Heart right ventricle (tissue), 16 donors: ENCODE measurements at regions not wholly inside any gene's neighbourhood (a gene's known extent, or its start where the extent isn't known, plus 50 kb on each side); places are given as distances from the start of the nearest gene placed in this dataset.
"Not testable (repeated sequence)": the region's sequence is repeated elsewhere in the genome, so short reads cannot be mapped to it uniquely, and the experiment has no call there.

Experiments used
- ATAC-seq, 8 donors: fragments of 200-7000 bp; cut with Tn5 transposase; one replicate each; pipeline ENCODE4 v1.9.1; 2020; ENCODE audit warnings: mild to moderate bottlenecking in 8 of 8, moderate library complexity in 8 of 8, moderate number of reproducible peaks in 1 of 8
- DNase-seq, 2 donors: peaks; one replicate each; pipeline ENCODE4 v3.0.0-alpha.2; 2020
- H3K27ac ChIP-seq, 10 donors: fragments of 200-600 bp; sonication (generic) in 2 of 10; one replicate each; pipeline versions ENCODE4 v1.5.0 to v1.8.0; 2020 to 2022; ENCODE audit warnings: mild to moderate bottlenecking in 3 of 10
- H3K27me3 ChIP-seq, 7 donors: fragments of 200-600 bp; one replicate each; pipeline ENCODE4 v1.8.0; 2021 to 2022; ENCODE audit warnings: mild to moderate bottlenecking in 2 of 7
- H3K36me3 ChIP-seq, 9 donors: fragments of 200-600 bp; sonication (generic) in 1 of 9; one replicate each; pipeline versions ENCODE4 v1.5.0 to v1.8.0; 2020 to 2022; ENCODE audit warnings: mild to moderate bottlenecking in 2 of 9
- H3K4me1 ChIP-seq, 9 donors: fragments of 200-600 bp; sonication (generic) in 1 of 9; one replicate each; pipeline versions ENCODE4 v1.5.0 to v1.8.0; 2020 to 2022; ENCODE audit warnings: mild to moderate bottlenecking in 4 of 9
- H3K4me3 ChIP-seq, 10 donors: fragments of 200-600 bp; sonication (generic) in 2 of 10; one replicate each; pipeline versions ENCODE4 v1.5.0 to v1.8.0; 2020 to 2022; ENCODE audit warnings: mild to moderate bottlenecking in 7 of 10, moderate library complexity in 2 of 10
- H3K9me3 ChIP-seq, 11 donors: fragments of 200-600 bp in 10 of 11; sonication (generic) in 2 of 11; one replicate each; pipeline versions ENCODE4 v1.5.0 to v1.8.0; 2013 to 2022; ENCODE audit warnings: mild to moderate bottlenecking in 2 of 11, control low read depth in 1 of 11, moderate library complexity in 1 of 11
- WGBS, 2 donors: extraction: QIAGEN DNeasy Blood & Tissue Kit; methylation state at CpG; one replicate each; pipeline ENCODE4 v1.1.7; 2013; ENCODE audit warnings: inconsistent platforms in 1 of 2; 5-methylcytosine and 5-hydroxymethylcytosine counted together
- intact Hi-C, 10 donors: fragments of 100-400 bp; cut with DNase I; formaldehyde crosslinking; loops; one replicate each; pipeline versions ENCODE4 v1.11.1 to v1.14.2; 2022
- TF ChIP-seq, protein P1 (sequence below), 9 donors: fragments of 200-600 bp; sonication (generic) in 2 of 9; IDR thresholded peaks; one replicate each; pipeline versions ENCODE4 v1.5.0 to v1.8.0; 2021 to 2022; ENCODE audit warnings: antibody characterized with exemption in 9 of 9, mild to moderate bottlenecking in 5 of 9, moderate library complexity in 1 of 9
- donor health status: Arrhythmogenic right ventricular cardiomyopathy.
- donor health status: ischemic (EF 13 %, LVEDD 7.1; RV severe dilation, severe dysfunction).
- donor health status: healthy with polysubstance abuse.
- donor health status: DM: no; HTN: yes; CAD: no.
- donor health status: DM: no; HTN: no; CAD: no.
- donor health status: ischemic (EF 25% LVEDD 6.9; RV normal size, moderate dysfunction).
- donor health status: ischemic (EF 25% LVEDD 5.7; RV mildly dilated, moderate dysfunction).
- donor health status: healthy.
- donor health status: DM: yes; HTN: yes; CAD: no.
- donor health status: Ischemic cardiomyopathy.
- donor health status: ischemic (EF 35%, LVEDD 5.7; RV mildly dilated, moderate dysfunction).
- donor health status: nonischemic (EF 11% LVEDD 7.7; RV severe dilation, severe dysfunction).
- donor health status: DM: yes; HTN: yes; CAD: no.
- donor health status: PGD.
- donor health status: ischemic (EF 29% LVEDD 5.4; RV normal size, mild dysfunction).
- donor health status: nonischemic (EF 23%, LVEDD 6.1; RV moderate dilation, normal function).

DNA sequence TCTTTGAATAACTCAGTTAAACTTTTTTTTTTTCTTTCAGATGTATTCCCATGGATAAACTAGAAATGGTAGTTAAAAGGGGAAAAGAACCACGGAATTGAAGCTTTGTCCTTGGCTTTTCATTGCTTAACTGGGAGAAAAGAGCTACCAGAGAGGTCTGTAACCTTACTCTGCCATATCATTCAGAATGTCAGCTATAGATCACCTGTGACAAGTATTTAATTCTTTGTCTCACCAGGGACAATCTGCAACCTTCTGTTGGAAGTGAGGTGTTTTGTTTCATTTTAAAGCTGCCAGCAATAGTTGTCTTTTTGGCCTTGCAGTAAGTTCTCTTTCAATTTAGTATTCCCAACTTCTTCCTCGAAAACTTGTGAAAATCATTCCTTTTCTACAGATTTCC is 618.4 kb downstream of the FRK start:
- peaks cover 0 to 12% (median 0%) of the 10 kb centered on the region in 11 donors for H3K9me3 ChIP-seq
- intact Hi-C loops, result no loop called here
- WGBS, 2 donors, result 56 to 65% methylated on average over 2 of the region's 2 CpGs

DNA sequence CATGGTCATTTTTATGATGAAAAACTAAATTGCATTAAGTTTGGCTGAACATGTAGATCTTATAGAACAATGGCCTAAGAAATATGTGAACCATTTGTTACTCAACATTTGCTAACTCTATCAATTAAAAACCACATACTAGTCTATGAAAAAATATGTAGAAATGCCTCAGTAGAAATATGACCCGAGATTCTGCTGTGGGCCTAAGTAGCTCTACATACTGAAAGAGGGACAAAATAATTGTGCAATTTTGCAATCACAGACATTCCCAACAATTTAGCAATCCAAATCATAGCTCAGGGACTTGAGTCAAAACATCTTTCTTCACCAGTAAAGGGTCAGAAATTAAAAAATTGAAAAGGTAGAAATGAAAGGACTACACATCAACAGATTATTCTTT is 619.0 kb downstream of the FRK start:
- intact Hi-C loops, result no loop called here

More for the DNA sequence above, 618.4 kb downstream of the FRK start:
- no peak overlapping the region for H3K4me3 ChIP-seq
- no peaks in the 10 kb centered on the region for H3K27me3 ChIP-seq
- TF ChIP-seq, protein P1, sequence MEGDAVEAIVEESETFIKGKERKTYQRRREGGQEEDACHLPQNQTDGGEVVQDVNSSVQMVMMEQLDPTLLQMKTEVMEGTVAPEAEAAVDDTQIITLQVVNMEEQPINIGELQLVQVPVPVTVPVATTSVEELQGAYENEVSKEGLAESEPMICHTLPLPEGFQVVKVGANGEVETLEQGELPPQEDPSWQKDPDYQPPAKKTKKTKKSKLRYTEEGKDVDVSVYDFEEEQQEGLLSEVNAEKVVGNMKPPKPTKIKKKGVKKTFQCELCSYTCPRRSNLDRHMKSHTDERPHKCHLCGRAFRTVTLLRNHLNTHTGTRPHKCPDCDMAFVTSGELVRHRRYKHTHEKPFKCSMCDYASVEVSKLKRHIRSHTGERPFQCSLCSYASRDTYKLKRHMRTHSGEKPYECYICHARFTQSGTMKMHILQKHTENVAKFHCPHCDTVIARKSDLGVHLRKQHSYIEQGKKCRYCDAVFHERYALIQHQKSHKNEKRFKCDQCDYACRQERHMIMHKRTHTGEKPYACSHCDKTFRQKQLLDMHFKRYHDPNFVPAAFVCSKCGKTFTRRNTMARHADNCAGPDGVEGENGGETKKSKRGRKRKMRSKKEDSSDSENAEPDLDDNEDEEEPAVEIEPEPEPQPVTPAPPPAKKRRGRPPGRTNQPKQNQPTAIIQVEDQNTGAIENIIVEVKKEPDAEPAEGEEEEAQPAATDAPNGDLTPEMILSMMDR (IDR thresholded peaks at IDR 0.05), result no peak
- no peaks in the 10 kb centered on the region for H3K36me3 ChIP-seq
- ATAC-seq (no peak), DNase-seq (no peak)
- no peaks in the 10 kb centered on the region for H3K4me1 ChIP-seq
- H3K27ac ChIP-seq, result no peak overlapping the region

DNA sequence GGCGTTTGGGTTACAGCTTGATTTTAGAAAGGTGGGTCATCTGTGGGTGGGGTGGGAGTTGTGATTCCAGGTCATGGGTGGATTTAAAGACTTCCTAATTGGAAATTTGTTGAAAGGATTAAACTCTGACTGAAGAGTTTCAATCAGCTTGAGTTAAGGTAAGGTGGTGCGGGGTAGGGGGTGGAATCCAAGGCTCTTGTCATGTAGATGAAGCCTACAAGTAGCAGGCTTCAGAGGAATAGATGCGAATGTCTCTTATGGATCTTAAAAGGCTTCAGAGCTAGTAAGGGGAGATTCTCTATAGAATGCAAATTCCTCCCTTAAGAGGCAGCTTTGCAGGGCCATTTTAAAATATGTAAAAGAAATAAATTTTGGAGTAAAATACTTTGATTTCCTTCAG is 645.3 kb downstream of the FRK start:
- WGBS, 2 donors, result 31 to 44% methylated on average over 3 of the region's 3 CpGs
- no peak for ATAC-seq

More for the DNA sequence above, 619.0 kb downstream of the FRK start:
- Histone ChIP-seq H3K27me3 (no peaks in the 10 kb centered on the region), H3K36me3 (no peaks in the 10 kb centered on the region), H3K4me1 (no peaks in the 10 kb centered on the region), H3K4me3 (no peak overlapping the region), H3K9me3 (peaks cover 0 to 12% (median 0%) of the 10 kb centered on the region in 11 donors), H3K27ac (no peak overlapping the region)
- ATAC-seq, result no peak
- no peak for DNase-seq
- WGBS, 2 donors, result 79 to 88% methylated on average over 1 of the region's 1 CpG
- TF ChIP-seq, protein P1 (IDR thresholded peaks at IDR 0.05), result no peak

DNA sequence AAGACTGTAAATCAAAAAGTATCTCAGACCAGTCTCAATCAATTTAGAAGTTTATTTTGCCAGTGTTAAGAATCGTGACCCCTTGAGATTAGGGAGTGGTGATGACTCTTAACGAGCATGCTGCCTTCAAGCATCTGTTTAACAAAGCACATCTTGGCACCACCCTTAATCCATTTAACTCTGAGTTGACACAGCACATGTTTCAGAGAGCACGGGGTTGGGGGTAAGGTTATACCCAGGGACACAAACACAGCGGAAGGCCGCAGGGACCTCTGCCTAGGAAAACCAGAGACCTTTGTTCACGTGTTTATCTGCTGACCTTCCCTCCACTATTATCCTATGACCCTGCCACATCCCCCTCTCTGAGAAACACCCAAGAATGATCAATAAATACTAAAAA is 645.8 kb downstream of the FRK start:
- H3K27me3 ChIP-seq, H3K27ac ChIP-seq, H3K36me3 ChIP-seq, H3K4me1 ChIP-seq, ATAC-seq, intact Hi-C loops, H3K4me3 ChIP-seq, DNase-seq: not testable (repeated sequence)
- peaks cover 0 to 22% (median 7%) of the 10 kb centered on the region in 11 donors for H3K9me3 ChIP-seq
- WGBS, 2 donors, result 32 to 38% methylated on average over 6 of the region's 6 CpGs

More for the DNA sequence above, 645.3 kb downstream of the FRK start:
- Histone ChIP-seq H3K36me3 (no peaks in the 10 kb centered on the region), H3K27ac (no peak overlapping the region), H3K4me3 (no peak overlapping the region), H3K4me1 (no peaks in the 10 kb centered on the region), H3K27me3 (no peaks in the 10 kb centered on the region), H3K9me3 (peaks cover 0 to 18% (median 7%) of the 10 kb centered on the region in 11 donors)
- TF ChIP-seq, protein P1 (IDR thresholded peaks at IDR 0.05), result no peak
- no peak for DNase-seq
- intact Hi-C loops, result no loop called here

DNA sequence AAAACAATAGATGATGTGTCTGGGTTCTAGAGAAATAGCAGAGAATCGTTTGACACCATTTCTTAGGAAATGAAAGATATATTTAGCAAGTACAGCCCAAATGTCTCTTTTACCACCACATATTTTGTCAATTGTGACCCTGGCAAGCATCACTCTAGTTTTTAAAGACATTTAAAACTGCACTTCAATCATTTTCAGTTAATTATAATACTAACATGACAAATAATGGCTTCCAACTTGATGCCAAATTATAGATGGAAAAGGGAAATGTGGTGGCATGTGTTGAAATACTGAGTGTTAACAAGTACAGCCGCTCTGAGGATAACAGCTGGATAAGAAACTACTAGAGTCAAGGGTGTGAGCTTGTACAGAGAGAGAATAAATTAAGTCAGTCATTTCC is 648.9 kb downstream of the FRK start:
- no peak for ATAC-seq
- WGBS, 2 donors, result 43 to 44% methylated on average over 2 of the region's 2 CpGs
- intact Hi-C loops, result no loop called here

More for the DNA sequence above, 648.9 kb downstream of the FRK start:
- H3K36me3 ChIP-seq, result no peaks in the 10 kb centered on the region
- TF ChIP-seq, protein P1 (IDR thresholded peaks at IDR 0.05), result no peak
- no peaks in the 10 kb centered on the region for H3K27me3 ChIP-seq
- H3K9me3 ChIP-seq, result peaks cover 0 to 11% (median 0%) of the 10 kb centered on the region in 11 donors
- no peak overlapping the region for H3K27ac ChIP-seq
- DNase-seq, result no peak
- H3K4me1 ChIP-seq, result no peaks in the 10 kb centered on the region
- no peak overlapping the region for H3K4me3 ChIP-seq
